GM18499 (cell line): ENCODE measurements at regions not wholly inside any gene's neighbourhood (a gene's known extent, or its start where the extent isn't known, plus 50 kb on each side); places are given as distances from the start of the nearest gene placed in this dataset.

Experiments used
- ATAC-seq: cut with Tn5 transposase; IDR thresholded peaks from one replicate; pipeline ENCODE4 v1.9.1; 2021; ENCODE audit warnings: moderate number of reproducible peaks; ENCODE audit not compliant: insufficient read depth, unreplicated experiment

GRCh38 chr15:81506071-81506470, 132.1 kb upstream of the TMC3 start:
- ATAC-seq: no peak

- no peak for ATAC-seq
Observed at GRCh38 chr15:81504170-81504905, 130.3 kb upstream of the TMC3 start.

DNA sequence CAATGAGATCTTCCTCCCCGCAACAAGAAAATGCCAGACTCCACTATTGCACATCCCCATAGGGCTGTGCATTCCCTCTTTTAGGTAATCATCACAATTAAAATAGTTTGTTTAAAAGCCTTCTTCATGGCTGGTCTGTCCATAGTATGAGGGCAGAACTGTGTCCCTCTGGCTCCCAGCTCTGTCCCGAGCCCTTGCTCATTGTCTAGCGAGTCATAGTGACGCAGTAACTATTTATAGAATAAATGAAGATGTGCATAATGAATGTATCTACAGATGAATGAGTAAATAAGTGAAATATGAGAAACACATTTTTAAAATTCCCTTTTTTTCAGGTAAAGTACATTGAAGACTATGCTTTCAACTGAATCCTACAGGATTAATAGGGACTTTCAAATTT, 128.4 kb upstream of the TMC3 start:
- ATAC-seq: no peak

- ATAC-seq: no peak
Observed at GRCh38 chr15:81500081-81500480, 126.1 kb upstream of the TMC3 start.

DNA sequence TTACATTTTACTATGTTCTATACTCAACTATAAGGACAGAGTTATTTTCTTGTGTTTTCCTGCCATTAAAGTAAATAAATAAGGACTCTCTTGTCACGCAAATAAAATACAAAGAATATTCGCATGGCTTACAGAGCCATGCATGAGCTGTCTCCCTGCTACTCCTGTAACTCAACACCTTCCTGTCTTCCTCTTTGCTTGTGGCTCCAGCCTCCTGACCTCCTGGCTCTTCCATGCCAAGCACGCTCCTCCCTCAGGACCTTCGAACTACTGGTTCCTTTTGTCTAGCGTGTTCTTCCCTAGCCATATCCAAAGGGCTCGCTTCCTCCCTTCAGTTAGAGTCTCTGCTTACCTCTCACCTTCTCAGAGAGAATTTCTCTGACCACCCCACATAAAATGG, 124.3 kb upstream of the TMC3 start:
- no peak for ATAC-seq

DNA sequence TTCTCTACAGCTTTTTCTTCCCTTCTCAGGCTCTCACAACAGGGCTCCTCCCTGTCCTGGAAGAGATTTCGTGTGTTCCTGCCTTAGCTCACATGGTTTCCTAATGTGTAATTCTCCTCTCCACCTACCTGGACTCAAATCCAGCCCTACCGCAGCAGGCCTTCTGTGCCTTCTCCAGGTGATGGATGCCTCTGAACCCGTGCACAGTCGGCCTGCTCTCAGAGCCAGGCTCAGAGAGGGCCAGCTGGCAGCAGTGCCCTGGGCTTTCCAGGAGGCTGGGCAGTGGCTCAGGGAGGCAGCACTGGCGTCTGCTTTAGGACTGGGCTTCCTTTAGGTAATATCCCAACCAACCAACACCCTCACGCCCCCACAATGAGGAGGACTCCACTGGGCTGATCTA, 123.2 kb upstream of the TMC3 start:
- ATAC-seq: no peak

GRCh38 chr15:81495780-81496467, 121.9 kb upstream of the TMC3 start:
- ATAC-seq: no peak

DNA sequence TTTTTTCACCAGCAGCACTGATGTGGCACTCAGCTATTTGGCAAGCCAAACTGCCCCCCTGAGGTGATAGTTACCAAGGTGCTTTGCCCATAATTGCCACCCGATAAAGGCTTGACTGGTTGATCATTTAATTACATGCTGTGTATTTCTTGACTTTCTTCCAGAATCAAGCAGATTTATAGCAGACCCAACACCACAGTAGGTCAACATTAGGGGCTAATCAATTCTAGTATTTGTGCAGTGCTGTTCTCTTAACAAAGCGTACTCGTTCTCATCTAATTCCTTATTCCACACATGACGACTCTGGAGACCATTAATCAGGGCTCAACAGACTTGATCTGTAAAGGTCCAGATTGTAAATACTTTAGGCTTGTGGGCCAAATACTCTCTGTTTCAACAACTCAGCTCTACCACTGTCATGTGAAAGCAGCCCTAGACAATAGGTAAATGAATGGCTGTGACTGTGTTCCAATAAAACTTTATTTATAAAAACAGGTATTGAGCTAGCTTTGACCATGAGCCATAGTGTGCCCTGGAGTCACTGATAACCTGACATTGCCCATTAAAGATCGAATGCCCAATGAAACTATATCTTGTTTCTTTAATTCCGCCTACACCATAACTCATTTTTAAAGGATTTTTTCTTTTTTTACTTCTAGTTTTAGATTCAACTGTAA, 119.1 kb upstream of the TMC3 start:
- no peak for ATAC-seq

DNA sequence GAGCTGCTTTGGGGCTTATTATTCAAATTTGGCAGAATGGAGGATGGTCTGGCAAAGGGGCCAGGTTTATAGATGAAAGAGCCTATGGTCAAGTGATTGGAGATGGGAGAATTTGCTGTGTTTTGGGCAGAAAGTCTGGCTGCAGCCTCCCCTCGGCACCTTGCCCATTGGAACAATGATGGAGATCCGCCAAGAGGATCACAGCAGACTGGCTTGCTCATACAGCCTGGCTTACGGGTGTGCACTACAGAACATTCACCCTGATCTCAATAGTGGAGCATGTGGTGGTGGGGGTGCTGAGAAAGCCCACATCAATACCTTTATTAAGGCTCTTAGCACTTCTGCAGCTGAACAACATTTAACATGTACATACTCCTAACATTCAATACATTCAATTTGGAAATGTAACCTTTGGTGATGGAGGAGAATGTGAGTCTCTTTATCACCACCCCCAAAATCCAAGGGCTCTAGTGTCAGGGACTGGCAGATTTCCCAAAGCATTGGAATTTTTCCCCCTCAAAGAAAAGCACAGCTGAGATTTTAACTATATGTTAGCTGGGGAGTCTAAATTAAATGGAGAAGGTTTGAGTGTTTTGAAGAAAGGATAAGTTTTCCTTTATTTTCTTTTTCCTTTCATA, 118.4 kb upstream of the TMC3 start:
- no peak for ATAC-seq

- no peak for ATAC-seq
Observed at GRCh38 chr15:81491414-81492096, 117.5 kb upstream of the TMC3 start.

DNA sequence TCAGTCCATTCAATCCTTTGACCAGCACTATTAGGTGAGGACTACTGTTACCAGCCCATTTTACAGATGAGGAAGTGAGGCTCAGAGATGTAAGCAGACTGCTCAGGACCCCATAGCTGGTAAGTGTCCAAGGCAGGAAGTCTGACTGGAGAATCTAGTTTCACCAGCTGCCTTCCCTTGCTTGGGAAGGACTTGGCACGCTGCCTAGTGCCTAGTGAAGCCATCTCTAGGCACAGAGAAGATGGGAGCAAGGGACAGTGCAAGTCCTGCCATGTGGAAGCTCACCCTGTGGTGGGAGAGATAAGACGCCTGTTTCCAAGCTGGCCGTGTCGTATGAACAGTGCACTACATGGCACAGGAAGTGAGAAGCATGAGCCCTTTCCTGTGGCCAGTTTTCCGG, 111.8 kb upstream of the TMC3 start:
- ATAC-seq: no peak

DNA sequence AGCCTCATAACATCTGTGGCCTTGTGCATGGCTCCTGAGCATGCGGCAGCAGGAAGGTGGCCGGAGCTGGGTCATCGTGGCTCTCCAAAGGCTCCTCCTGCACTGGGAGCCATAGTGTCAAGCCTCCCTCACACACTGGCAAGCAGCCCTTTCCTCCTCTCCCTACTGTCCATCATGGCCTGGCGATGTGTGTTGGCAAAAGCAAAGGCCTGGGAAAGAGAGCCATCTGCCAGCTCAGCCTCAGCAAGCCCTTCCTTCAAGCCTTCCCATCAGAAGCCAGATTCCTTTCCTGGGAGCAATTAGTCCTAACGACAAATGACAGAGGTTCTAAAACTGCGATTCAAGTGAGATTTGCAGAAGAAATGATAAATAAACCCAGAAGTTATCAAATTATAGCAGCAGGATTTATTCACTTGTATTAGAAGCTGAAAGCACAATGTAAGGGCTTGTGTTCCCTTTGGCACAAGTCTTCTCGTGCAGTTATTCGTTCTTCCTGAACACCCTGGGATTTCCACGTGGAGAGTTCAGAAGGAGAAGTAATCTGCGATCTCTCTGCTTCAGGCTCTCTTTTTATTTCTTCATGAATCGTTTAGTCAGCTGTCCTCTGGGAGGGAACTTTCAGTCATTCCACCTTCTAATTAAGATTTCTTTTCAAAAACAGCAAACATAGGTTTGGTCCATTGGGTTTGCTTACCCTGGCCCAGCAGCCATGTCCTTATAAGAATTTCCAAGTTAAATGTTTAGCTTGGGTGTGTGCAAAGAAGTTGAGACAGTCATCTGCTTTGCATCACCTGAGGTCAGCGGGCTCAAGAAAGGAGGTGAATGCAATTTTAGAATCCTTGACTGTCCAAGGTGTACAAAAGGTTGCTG, 110.3 kb upstream of the TMC3 start:
- no peak for ATAC-seq

DNA sequence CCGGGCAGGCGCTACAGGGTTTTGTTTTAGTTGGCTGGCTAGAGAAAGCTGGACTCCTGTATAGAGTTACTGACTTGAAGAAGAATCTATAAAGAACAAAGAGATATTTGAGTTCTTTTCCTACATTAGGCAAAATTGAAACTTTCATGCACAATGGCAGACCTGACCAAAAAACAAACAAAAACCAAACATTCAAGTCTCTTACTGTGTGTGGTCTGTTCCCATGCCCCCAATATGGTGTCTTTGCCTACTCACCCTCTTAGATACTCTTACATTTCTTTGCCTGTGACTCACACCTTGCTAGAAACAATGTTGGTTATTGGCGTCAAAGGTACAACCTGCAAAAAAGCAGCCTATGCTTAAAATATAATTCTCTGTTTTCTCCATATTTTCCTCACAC, 109.5 kb upstream of the TMC3 start:
- ATAC-seq: no peak

DNA sequence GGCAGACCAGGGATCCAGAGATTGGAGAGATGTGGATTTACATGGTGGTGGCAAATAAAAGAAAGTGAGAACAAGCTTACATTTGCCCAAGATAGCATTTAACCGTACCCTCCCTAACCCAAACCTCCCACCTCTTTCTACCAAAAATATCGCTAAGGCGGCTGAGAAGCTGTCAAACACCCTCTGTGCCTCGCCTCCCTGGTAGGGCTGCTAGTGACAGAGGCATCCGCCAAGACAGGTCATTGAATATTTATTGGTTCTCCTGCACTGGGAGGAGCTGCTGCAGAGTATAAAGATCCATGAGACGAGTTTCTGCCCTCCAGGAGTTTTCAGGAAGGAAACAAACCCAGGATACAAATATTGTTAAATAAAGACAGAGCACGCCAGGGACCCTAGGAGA, 107.3 kb upstream of the TMC3 start:
- no peak for ATAC-seq

DNA sequence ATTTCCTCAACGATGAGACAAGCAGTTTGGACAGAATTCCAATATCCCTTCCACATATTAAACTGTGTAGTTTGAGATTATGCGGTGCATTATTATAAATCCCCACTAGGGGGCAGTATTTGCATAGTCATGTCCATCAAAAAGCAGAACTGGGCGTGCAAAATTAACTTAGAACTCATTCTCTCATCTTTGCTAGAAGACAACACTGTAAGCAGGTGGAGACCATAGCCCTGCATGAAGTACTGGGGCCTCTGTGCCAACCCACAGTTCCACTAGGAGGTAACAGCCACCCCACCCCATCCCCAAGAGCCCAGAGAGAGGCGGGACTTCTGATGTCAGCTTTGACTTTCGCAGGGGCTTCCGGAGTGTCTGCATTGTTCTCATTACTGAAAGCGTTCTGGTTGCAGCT, 106.6 kb upstream of the TMC3 start:
- no peak for ATAC-seq

- no peak for ATAC-seq
Observed at GRCh38 chr15:81478354-81478753, 104.3 kb upstream of the TMC3 start.

DNA sequence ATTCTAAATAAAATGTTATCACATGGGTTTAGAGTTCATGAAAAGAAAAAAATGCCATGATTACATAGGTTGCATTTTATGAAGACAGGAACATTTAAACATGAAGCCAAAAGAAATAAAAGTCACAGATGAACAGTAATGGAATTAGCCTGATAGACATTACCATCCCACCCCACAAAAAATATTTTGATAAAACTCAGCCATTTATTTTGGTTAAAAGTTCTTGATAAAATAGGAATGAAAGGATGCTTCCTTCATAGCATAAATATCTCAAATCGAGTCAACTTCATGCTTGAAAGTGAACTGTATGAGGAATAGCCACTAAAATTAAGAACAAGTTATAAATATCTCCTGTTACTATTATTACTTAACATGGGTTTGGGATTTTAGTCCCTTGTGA, 101.9 kb upstream of the TMC3 start:
- no peak for ATAC-seq

DNA sequence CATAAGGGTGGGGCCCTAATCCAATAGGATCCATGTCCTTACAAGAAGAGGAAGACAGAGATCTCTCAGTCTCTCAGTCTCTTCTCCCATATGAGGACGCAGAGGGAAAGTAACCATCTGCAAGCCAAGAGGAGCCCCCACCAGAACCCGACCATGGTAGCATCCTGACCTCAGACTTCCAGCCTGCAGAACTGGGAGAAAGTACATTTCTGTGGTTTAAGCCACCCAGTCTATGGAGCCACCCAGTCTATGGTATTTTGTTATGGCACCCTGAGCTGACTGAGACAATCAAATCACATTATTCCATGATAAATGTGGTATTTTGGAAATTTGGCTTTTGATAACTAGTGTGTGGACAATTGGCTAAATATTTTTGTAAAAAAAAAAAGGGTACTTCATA, 101.5 kb upstream of the TMC3 start:
- ATAC-seq: no peak

DNA sequence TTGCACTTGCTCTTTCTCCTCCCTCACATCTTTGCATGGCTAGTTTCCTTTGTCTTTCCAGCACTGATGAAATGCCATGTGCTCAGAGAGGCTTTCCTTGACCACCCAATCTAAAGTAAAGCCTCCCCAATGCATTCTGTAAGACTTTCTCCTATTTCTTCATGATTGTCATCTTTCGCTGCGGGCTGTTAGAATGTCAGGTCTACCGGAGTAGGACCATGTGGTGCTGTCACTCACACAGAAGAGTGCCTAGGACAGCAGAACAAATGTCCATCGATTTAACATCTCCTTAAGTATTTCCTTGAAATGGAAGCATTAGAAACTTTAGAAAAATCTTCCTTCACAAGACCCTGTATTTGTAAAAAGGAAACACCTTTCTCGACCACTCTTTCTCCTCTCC, 99.9 kb upstream of the TMC3 start:
- no peak for ATAC-seq

DNA sequence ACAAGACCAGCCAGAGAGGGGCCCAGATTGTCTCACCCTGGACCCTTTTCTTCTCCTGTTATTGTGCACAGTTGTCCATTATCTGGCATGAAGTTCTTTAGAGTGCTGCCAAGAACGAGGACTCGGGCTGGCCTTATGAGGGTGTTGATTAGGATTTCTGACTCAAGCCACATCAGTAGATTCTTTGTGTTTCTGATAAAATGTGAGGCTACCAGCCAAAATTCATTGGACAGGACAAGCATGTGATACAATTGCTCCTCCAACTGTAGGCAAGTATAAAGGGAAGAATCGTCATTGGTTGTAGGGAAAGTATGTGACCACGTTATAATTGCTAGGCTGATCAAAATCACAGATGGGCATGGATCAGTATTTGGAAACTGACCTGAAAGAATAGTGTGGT, 99.2 kb upstream of the TMC3 start:
- no peak for ATAC-seq
